ENCODE measurements at regions not wholly inside any gene's neighbourhood (a gene's known extent, or its start where the extent isn't known, plus 50 kb on each side); places are given as distances from the start of the nearest gene placed in this dataset.
"Not testable (repeated sequence)": the region's sequence is repeated elsewhere in the genome, so short reads cannot be mapped to it uniquely, and the experiment has no call there.

- peak; percentile 77 to 81 for DNase-seq
These were observed 57.8 kb upstream of the NBPF8 start for GRCh38 chr1:120357046-120357445.

GRCh38 chr1:120356170-120356569 is 58.7 kb upstream of the NBPF8 start:
- DNase-seq = peak; percentile 36 to 45

- peak; percentile 68 to 82 for DNase-seq
These were observed 60.1 kb upstream of the NBPF8 start for GRCh38 chr1:120354618-120355184.

GRCh38 chr1:120342231-120343073 is 72.4 kb upstream of the NBPF8 start:
- DNase-seq = peak; percentile 22 to 43

- peak; percentile 20 to 43 for DNase-seq
These were observed 73.1 kb upstream of the NBPF8 start for GRCh38 chr1:120341756-120342155.

- DNase-seq = peak; percentile 77 to 83
These were observed 73.7 kb upstream of the NBPF8 start for GRCh38 chr1:120340838-120341751.

- not testable (repeated sequence) for DNase-seq
These were observed 99.1 kb upstream of the NBPF8 start for GRCh38 chr1:120315738-120316137.

GRCh38 chr1:120311930-120312329 is 102.9 kb upstream of the NBPF8 start:
- DNase-seq = not testable (repeated sequence)

- DNase-seq = not testable (repeated sequence)
These were observed 105.8 kb upstream of the NBPF8 start for GRCh38 chr1:120308940-120309578.

GRCh38 chr1:120305046-120305445 is 109.8 kb upstream of the NBPF8 start:
- DNase-seq = not testable (repeated sequence)

GRCh38 chr1:120304341-120304740 is 110.5 kb upstream of the NBPF8 start:
- not testable (repeated sequence) for DNase-seq

GRCh38 chr1:120299433-120300057 is 115.3 kb upstream of the NBPF8 start:
- not testable (repeated sequence) for DNase-seq

GRCh38 chr1:120298487-120298886 is 116.3 kb upstream of the NBPF8 start:
- not testable (repeated sequence) for DNase-seq

GRCh38 chr1:120297345-120297953 is 117.4 kb upstream of the NBPF8 start:
- DNase-seq = not testable (repeated sequence)

GRCh38 chr1:120290105-120290504 is 113.8 kb upstream of the SEC22B start:
- not testable (repeated sequence) for DNase-seq

GRCh38 chr1:120289601-120290074 is 113.3 kb upstream of the SEC22B start:
- DNase-seq = not testable (repeated sequence)

- DNase-seq = not testable (repeated sequence)
These were observed 112.7 kb upstream of the SEC22B start for GRCh38 chr1:120288814-120289600.

GRCh38 chr1:120288167-120288566 is 111.8 kb upstream of the SEC22B start:
- not testable (repeated sequence) for DNase-seq

GRCh38 chr1:120282744-120283464 is 106.6 kb upstream of the SEC22B start:
- DNase-seq = not testable (repeated sequence)

- not testable (repeated sequence) for DNase-seq
These were observed 101.9 kb upstream of the SEC22B start for GRCh38 chr1:120278259-120278610.

Data from CD4-positive, alpha-beta T cell treated with Interleukin-4 for 1 hour (primary cell).